AG10803 (cell line): ENCODE measurements at regions not wholly inside any gene's neighbourhood (a gene's known extent, or its start where the extent isn't known, plus 50 kb on each side); places are given as distances from the start of the nearest gene placed in this dataset.
A peak's percentile ranks its signal among the peaks of the same experiment; 100 is the strongest.
"Not testable (repeated sequence)": the region's sequence is repeated elsewhere in the genome, so short reads cannot be mapped to it uniquely, and the experiment has no call there.

Source experiments
- DNase-seq: peaks from one replicate; pipeline ENCODE4 v3.0.0; 2010; ENCODE audit warnings: low read depth
- H3K4me3 ChIP-seq: 2 replicates; pipeline ENCODE4 v1.5.1; 2011; ENCODE audit warnings: mild to moderate bottlenecking, low read length, control low read depth
- TF ChIP-seq, protein P1 (sequence below): conservative IDR thresholded peaks from 2 replicates; pipeline ENCODE4 v1.5.1; 2011; ENCODE audit warnings: mild to moderate bottlenecking, low read length, control low read depth, inconsistent platforms

- no peak for DNase-seq
These were observed 110.9 kb upstream of the GRK3 start for GRCh38 chr22:25453557-25453956.

DNA sequence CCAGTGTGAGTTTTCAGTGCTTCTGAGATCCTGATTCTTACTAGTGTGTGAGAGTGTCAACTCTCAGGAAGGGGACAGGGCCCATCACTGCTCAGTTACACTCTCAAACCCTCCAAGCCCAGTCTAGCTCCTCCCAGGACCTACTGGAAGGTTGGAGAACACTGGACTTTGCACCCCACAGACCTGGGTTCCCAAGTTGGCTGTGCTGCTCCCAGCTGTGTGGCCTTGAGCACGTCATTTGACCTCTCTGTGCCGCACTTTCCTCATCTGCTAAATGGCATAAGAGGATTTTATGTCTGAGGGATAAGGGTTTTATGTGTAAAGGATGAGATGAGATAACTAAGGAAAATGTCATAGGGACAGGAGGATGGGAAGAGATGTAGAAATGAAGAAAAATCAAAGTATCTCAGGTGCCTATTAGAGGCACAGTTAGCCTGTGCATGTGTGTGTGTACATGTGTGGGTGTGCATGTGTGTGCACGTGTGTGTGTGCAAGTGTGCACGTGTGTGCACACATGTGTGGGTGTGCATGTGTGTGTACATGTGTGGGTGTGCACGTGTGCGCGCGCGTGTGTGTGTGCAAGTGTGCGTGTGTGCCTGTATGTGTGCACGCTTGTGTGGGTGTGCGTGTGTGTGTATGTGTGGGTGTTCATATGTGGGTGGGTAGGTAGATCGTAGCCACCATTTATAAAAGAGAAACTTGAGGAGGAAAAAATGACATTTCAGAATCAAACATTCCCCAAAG, 108.0 kb upstream of the GRK3 start:
- DNase-seq, H3K4me3 ChIP-seq: not testable (repeated sequence)

More at GRCh38 chr22:25453557-25453956, 110.9 kb upstream of the GRK3 start:
- TF ChIP-seq, protein P1, sequence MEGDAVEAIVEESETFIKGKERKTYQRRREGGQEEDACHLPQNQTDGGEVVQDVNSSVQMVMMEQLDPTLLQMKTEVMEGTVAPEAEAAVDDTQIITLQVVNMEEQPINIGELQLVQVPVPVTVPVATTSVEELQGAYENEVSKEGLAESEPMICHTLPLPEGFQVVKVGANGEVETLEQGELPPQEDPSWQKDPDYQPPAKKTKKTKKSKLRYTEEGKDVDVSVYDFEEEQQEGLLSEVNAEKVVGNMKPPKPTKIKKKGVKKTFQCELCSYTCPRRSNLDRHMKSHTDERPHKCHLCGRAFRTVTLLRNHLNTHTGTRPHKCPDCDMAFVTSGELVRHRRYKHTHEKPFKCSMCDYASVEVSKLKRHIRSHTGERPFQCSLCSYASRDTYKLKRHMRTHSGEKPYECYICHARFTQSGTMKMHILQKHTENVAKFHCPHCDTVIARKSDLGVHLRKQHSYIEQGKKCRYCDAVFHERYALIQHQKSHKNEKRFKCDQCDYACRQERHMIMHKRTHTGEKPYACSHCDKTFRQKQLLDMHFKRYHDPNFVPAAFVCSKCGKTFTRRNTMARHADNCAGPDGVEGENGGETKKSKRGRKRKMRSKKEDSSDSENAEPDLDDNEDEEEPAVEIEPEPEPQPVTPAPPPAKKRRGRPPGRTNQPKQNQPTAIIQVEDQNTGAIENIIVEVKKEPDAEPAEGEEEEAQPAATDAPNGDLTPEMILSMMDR, result no peak
- H3K4me3 ChIP-seq, result no peak overlapping the region

- H3K4me3 ChIP-seq, DNase-seq: not testable (repeated sequence)
These were observed 105.8 kb upstream of the GRK3 start for GRCh38 chr22:25458631-25459030.

- not testable (repeated sequence) for H3K4me3 ChIP-seq, DNase-seq
These were observed 103.8 kb upstream of the GRK3 start for GRCh38 chr22:25460682-25461081.

GRCh38 chr22:25461301-25461700, 103.2 kb upstream of the GRK3 start:
- TF ChIP-seq, protein P1, result no peak
- H3K4me3 ChIP-seq, result no peak overlapping the region
- no peak for DNase-seq

GRCh38 chr22:25462474-25463346, 101.8 kb upstream of the GRK3 start:
- DNase-seq, result peak; percentile 64
- TF ChIP-seq, protein P1, result peak; percentile 96
- H3K4me3 ChIP-seq, result not testable (repeated sequence)

DNA sequence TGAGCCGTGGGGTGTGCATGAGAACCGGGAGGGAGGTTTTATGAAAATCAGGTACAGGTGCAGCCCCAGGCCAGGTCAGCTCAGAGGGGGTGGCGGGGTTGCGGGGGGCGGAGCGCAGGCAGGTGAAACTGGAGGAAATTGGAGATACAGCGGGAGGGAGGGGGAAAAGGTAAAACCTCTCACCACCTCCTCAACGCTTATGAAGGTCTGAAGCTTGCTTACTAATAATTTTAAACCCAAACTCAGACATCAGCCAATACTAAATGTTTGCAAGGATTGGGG, 101.2 kb upstream of the GRK3 start:
- H3K4me3 ChIP-seq, DNase-seq: not testable (repeated sequence)

GRCh38 chr22:25464326-25464725, 100.1 kb upstream of the GRK3 start:
- not testable (repeated sequence) for DNase-seq, H3K4me3 ChIP-seq

- H3K4me3 ChIP-seq, result no peak overlapping the region
- no peak for DNase-seq
- TF ChIP-seq, protein P1, result no peak
These were observed 98.5 kb upstream of the GRK3 start for GRCh38 chr22:25465949-25466348.

GRCh38 chr22:25472382-25472781, 92.1 kb upstream of the GRK3 start:
- TF ChIP-seq, protein P1, result no peak
- DNase-seq, result no peak
- H3K4me3 ChIP-seq, result no peak overlapping the region
